ENCODE measurements at regions not wholly inside any gene's neighbourhood (a gene's known extent, or its start where the extent isn't known, plus 50 kb on each side); places are given as distances from the start of the nearest gene placed in this dataset.
"Not testable (repeated sequence)": the region's sequence is repeated elsewhere in the genome, so short reads cannot be mapped to it uniquely, and the experiment has no call there.

DNA sequence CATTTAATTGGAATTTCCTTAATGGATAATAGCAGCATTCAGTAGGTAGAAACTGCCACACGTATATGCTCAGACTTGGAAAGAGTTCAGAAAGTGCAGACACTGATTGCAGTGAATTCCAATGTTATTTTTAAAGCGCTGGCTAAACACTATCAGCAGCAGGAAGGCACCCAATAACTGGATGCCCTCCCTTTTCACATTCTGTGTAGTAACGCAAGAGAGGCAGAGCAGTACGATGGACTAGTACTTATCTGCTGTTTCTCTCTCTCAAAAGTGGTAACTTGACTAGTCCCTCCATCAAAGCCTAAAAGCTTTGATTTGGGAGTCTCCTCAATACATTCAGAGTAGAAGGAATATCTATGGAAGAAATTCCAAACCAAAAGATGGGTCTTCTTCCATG lies 791.0 kb downstream of the TMTC2 start:
- DNase-seq (ENCODE audit: low read depth): no peak
- in situ Hi-C loops (cut with HindIII; ENCODE audit: low pct_unique_long_range_greater_than_20kb, low sequenced_read_pairs): no loop called here

- in situ Hi-C loops (cut with HindIII; ENCODE audit: low pct_unique_long_range_greater_than_20kb, low sequenced_read_pairs): no loop called here
- no peak for DNase-seq (ENCODE audit: low read depth)
Observed at GRCh38 chr12:83476695-83477690, 790.3 kb downstream of the TMTC2 start.

DNA sequence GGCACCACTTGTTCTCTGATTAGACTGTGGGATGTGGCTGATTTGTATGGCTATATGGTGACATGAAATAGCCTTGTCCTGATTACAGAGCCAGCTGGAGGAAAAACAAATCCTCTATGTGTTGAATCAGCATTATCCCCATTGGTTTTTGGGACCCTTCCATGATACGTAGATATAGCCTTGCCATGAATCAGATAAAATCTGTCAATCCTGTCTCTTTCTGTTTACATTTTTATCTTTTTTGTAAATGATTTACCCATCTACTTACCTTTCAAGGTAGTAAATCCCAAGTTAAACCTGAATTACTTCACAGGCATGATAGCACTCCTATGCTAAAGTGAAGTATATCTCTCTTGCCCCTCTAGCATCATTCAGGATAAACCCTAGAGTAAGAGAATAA lies 789.3 kb downstream of the TMTC2 start:
- no peak for DNase-seq (ENCODE audit: low read depth)
- in situ Hi-C loops (cut with HindIII; ENCODE audit: low pct_unique_long_range_greater_than_20kb, low sequenced_read_pairs): no loop called here

- DNase-seq (ENCODE audit: low read depth): no peak
- in situ Hi-C loops (cut with HindIII; ENCODE audit: low pct_unique_long_range_greater_than_20kb, low sequenced_read_pairs): no loop called here
Observed at GRCh38 chr12:83474369-83474768, 787.7 kb downstream of the TMTC2 start.

- DNase-seq (ENCODE audit: low read depth): peak; percentile 18
- in situ Hi-C loops (cut with HindIII; ENCODE audit: low pct_unique_long_range_greater_than_20kb, low sequenced_read_pairs): no loop called here
Observed at GRCh38 chr12:83473408-83474095, 786.8 kb downstream of the TMTC2 start.

DNA sequence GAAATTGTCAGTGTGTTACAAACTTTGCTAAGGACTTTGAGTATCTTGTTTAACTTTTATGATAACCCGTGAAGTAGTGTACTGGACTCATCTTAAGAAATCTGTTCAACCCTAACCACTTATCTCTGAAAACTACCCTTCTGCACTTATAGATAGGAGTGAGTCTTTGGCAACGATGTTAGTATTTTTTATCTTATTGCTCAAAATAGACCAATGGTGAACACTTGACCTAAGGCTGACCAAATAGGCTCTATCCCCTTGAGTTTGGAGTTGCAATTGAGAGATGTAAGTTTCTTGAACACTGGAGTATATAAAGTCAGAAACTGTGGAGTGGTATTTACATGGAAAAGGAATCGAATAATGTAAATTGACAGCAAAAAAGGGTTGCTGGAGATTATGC lies 786.1 kb downstream of the TMTC2 start:
- DNase-seq (ENCODE audit: low read depth): no peak
- in situ Hi-C loops (cut with HindIII; ENCODE audit: low pct_unique_long_range_greater_than_20kb, low sequenced_read_pairs): no loop called here

- in situ Hi-C loops (cut with HindIII; ENCODE audit: low pct_unique_long_range_greater_than_20kb, low sequenced_read_pairs): no loop called here
- DNase-seq (ENCODE audit: low read depth): no peak
Observed at GRCh38 chr12:83472350-83472749, 785.6 kb downstream of the TMTC2 start.

DNA sequence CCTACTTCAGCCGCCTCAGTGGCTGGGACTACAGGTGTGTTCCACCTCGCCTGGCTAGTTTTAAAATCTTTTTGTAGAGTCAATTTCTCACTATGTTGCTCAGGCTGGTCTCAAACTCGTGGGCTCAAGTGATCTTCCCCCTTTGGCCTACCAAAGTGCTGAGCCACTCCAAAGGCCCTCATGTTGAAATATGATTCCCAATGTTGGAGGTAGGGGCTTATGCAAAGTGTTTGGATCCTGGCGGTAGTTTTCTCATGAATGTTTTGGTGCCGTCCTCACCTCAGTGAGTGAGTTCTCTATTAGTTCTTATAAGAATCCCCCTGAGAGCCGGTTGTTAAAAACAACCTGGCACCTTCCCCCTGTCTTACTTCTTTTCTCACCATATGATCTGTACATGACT lies 784.6 kb downstream of the TMTC2 start:
- in situ Hi-C loops (cut with HindIII; ENCODE audit: low pct_unique_long_range_greater_than_20kb, low sequenced_read_pairs): no loop called here
- DNase-seq (ENCODE audit: low read depth): no peak

DNA sequence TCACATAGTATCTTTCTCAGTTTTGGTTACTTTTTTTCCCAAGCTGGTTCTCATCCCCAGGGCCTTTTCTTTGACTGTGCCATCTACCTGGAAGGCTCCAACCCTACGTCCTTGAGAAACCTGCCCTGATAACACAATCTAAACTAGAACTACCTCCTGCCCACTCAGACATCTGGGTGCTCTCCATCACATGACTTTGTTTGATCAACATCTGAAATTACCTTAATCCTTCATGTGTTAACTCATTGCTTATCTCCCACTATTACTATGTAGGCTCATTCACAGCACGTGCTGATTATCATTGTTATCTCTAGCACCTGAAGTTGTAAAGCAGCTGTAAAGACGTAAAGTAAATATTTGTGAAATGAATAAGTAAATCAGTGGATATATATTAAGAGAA lies 784.0 kb downstream of the TMTC2 start:
- DNase-seq (ENCODE audit: low read depth): no peak
- in situ Hi-C loops (cut with HindIII; ENCODE audit: low pct_unique_long_range_greater_than_20kb, low sequenced_read_pairs): no loop called here

DNA sequence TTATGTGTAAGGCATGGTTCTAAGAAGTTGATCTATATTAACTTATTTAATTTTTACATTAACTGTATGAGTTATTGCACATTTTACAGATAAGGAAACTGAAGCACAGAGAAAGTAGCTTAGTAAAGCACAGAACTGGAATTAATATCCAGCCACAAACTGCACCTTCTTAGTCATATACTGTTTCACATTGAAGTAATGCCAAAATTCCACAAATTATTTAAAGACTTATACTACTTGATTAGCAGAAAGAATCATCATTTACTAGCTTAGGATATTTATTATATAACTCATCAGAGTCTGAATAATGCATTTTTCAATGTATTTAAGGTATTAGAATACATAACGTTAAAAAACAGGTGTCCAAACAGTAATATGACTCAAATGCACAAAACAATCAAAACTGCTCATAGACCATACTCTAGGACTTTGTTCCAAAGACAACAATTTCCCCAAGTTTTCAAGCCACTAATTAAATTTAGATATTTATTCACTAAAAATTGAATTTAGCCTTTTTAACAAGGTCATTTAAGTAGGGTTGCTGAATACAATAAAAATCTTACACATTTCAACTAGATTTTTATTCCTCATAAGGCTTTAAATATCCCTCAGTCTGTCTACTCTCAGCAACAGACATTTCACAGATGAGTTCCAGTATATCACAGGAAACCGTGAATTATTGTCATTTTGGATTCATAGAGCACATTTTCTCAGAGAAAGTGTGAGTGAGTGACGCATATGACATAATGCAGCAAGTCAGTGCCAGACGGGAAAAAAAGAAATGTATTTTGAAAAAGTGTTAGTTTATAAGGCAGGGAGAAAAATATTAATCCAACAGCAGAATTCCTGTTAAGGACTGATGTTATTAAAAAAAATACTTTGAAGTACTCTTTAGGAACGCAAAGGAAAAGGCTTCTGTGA lies 782.5 kb downstream of the TMTC2 start:
- no peak for DNase-seq (ENCODE audit: low read depth)
- in situ Hi-C loops (cut with HindIII; ENCODE audit: low pct_unique_long_range_greater_than_20kb, low sequenced_read_pairs): no loop called here

DNA sequence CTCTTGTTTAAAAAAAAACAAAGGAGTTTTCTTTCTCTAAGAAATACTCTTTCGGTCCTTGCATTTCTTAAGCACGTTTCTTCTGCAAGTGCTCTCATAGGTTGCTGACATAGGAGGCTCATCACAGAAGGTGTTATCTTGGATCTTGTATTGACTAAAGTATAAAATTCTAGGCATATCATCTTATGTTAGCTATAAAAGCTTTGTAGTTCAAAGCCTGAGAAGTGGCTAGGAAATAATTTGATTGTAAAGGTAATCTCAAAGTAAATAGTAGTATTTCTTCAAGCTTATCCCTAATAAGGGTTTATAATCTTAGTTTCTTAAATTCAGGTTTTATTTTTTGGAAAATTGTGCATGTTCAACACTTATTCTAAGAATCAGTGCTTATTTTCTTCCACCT lies 778.9 kb downstream of the TMTC2 start:
- DNase-seq (ENCODE audit: low read depth): no peak
- in situ Hi-C loops (cut with HindIII; ENCODE audit: low pct_unique_long_range_greater_than_20kb, low sequenced_read_pairs): no loop called here

- in situ Hi-C loops (cut with HindIII; ENCODE audit: low pct_unique_long_range_greater_than_20kb, low sequenced_read_pairs): no loop called here
- no peak for DNase-seq (ENCODE audit: low read depth)
Observed at GRCh38 chr12:83462419-83462818, 775.7 kb downstream of the TMTC2 start.

DNA sequence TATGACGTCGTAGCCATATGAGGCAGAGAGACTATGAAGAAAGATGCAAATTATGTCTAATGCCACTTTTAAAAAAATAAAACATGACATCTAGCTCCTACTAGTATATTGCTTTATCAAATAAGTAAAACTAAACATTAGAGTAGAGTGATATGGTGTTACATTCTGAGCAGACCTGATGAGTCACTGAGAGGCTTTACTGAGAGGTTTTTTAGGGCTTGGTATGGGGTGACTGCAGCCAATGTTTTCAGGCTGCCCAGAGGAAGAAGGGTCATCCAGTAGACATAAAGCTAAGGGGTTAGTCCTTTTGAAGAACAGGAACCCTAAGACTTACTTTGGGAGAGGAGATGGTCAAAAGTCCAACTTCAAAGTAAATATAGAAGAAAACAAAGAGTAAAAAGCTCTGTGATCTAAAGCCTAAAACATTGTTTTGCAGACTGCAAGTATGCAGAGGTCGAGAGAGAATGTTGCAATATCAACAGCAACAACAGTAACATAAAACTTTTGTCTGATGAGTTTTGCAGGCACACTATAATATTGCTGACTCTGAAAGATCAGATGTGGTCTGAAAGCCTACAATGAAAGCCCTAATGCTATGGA lies 774.7 kb downstream of the TMTC2 start:
- no peak for DNase-seq (ENCODE audit: low read depth)
- in situ Hi-C loops (cut with HindIII; ENCODE audit: low pct_unique_long_range_greater_than_20kb, low sequenced_read_pairs): no loop called here

DNA sequence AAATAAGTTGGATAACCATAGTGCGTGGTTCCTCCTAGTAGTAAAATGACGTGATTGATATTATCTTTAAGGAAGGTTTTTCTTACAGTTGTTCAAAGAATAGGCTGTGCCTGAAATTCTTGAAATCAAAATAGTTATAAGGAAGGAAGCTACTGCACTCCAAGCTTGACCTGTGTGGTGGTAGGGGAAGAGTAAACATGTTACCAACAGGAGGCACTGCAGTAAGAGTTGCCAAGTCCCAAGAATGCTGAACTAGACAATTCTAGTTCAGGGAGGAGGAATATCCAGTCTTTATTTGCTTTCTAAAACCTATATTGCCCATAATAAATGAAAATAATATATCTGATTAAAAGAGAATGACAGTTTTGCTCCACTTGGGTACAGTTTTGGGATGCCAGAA lies 764.5 kb downstream of the TMTC2 start:
- in situ Hi-C loops (cut with HindIII; ENCODE audit: low pct_unique_long_range_greater_than_20kb, low sequenced_read_pairs): no loop called here
- DNase-seq (ENCODE audit: low read depth): no peak

DNA sequence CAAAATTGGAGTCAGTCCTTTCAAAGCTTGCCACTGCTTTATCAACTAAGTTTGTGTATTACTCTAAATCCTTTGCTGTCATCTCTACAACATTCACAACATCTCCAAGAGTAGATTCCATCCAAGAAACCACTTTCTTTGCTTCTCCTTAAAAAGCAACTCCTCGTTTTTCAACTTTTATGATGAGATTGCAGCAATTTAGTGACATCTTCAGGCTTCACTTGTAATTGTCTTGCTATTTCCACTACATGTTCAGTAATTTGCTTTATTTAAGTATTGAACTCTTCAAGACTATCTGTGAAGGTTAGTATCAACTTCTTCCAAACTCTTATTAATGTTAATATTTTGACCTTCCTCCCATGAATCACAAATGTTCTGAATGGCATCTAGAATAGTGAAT lies 747.9 kb downstream of the TMTC2 start:
- in situ Hi-C loops (cut with HindIII; ENCODE audit: low pct_unique_long_range_greater_than_20kb, low sequenced_read_pairs): no loop called here
- no peak for DNase-seq (ENCODE audit: low read depth)

- in situ Hi-C loops (cut with HindIII; ENCODE audit: low pct_unique_long_range_greater_than_20kb, low sequenced_read_pairs): no loop called here
- no peak for DNase-seq (ENCODE audit: low read depth)
Observed at GRCh38 chr12:83432176-83432719, 745.5 kb downstream of the TMTC2 start.

DNA sequence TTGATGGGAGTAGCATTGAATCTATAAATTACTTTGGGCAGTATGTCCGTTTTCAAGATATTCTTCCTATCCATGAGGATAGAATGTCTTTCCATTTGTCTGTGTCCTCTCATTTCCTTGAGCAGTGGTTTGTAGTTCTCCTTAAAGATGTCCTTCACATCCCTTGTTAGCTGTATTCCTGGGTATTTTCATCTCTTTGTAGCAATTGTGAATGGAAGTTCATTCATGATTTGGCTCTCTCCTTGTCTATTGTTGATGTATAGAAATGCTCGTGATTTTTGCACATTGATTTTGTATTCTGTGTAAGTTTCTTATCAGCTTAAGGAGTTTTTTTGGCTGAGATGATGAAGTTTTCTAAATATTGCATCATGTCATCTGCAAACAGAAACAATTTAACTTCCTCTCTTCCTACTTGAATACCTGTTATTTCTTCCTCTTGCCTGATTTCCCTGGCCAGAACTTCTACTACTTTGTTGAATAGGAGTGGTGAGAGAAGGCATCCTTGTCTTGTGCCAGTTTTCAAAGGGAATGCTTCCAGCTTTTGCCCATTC lies 741.0 kb downstream of the TMTC2 start:
- in situ Hi-C loops (cut with HindIII; ENCODE audit: low pct_unique_long_range_greater_than_20kb, low sequenced_read_pairs); DNase-seq (ENCODE audit: low read depth): not testable (repeated sequence)

DNA sequence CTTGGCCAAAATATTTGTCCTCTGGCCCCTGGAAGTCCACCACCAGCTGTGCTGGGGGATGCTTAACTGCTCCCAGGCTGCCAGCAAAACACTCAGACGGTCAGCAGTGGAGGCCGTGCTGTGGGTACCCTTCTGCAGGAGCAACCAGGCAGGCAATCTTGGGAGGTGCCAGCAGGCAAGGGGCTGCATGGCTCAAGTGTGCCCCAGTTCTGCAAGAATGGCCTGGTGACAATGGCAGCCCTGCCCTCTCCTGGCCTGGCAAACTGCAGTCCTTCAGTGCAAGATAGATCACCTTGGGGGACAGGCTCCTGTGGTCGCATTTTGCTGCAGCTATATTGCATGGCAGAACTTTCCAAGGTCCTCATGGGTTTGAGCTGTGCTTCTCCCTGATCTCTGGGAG lies 728.3 kb downstream of the TMTC2 start:
- in situ Hi-C loops (cut with HindIII; ENCODE audit: low pct_unique_long_range_greater_than_20kb, low sequenced_read_pairs): no loop called here
- no peak for DNase-seq (ENCODE audit: low read depth)
